A549 (cell line): ENCODE measurements at regions not wholly inside any gene's neighbourhood (a gene's known extent, or its start where the extent isn't known, plus 50 kb on each side); places are given as distances from the start of the nearest gene placed in this dataset.

ENCODE experiments used
- ATAC-seq, 2 experiments: fragments of 200-7000 bp in 1 of 2; fragments of >200 bp in 1 of 2; cut with Nextera tagmentation in 1 of 2; cut with Tn5 transposase in 1 of 2; 3 replicates each; pipeline versions ENCODE4 v1.8.0 to v1.9.1; 2018 to 2020; ENCODE audit warnings: mild to moderate bottlenecking in 1 of 2, moderate library complexity in 1 of 2
- CTCF ChIA-PET: fragments of 300-600 bp; sonication (Branson Sonifier 250); formaldehyde crosslinking; extraction: SDS; loops from one replicate; lab custom pipeline; 2021; ENCODE audit warnings: antibody characterized with exemption, inconsistent platforms; lab: Yijun Ruan, JAX
- POLR2A ChIA-PET: fragments of 350-600 bp; formaldehyde crosslinking; extraction: SDS; loops from one replicate; lab custom pipeline; 2021; ENCODE audit warnings: antibody characterized with exemption, inconsistent platforms; lab: Yijun Ruan, JAX
- DNase-seq, 2 experiments: peaks; one replicate each; pipeline versions ENCODE4 v3.0.0 to v3.0.0-alpha.2; 2011 to 2016; ENCODE audit warnings: low read depth in 1 of 2, low spot score in 1 of 2
- FAIRE-seq: peaks from 2 replicates; lab custom pipeline; 2011; peaks lifted over from hg19 to GRCh38; lab: Jason Lieb, UNC
- H3K27ac ChIP-seq, 2 experiments: fragments of >200 bp; sonication (Bioruptor Twin); formaldehyde crosslinking; 3 replicates each; pipeline ENCODE4 v1.5.1; 2016 to 2017
- H3K4me1 ChIP-seq: fragments of >200 bp; sonication (Bioruptor Twin); formaldehyde crosslinking; 3 replicates; pipeline ENCODE4 v1.6.1; 2016
- H3K4me2 ChIP-seq: fragments of >200 bp; sonication (Bioruptor Twin); formaldehyde crosslinking; 3 replicates; pipeline ENCODE4 v1.6.1; 2016
- H3K4me3 ChIP-seq: fragments of >200 bp; sonication (Bioruptor Twin); formaldehyde crosslinking; 3 replicates; pipeline ENCODE4 v1.5.1; 2016
- H3K9me3 ChIP-seq: fragments of >200 bp; sonication (Bioruptor Twin); formaldehyde crosslinking; 3 replicates; pipeline ENCODE4 v1.6.1; 2016
- BHLHE40 ChIP-seq: IDR thresholded peaks from 2 replicates; pipeline ENCODE4 v1.6.1; 2012; ENCODE audit warnings: low read depth, low read length, inconsistent platforms
- CHD2 ChIP-seq: fragments of 150-350 bp; IDR thresholded peaks from 2 replicates; pipeline ENCODE4 v1.6.1; 2014; ENCODE audit warnings: low read length; ENCODE audit not compliant: partially characterized antibody
- ELK1 ChIP-seq: fragments of 150-350 bp; IDR thresholded peaks from 2 replicates; pipeline ENCODE4 v1.6.1; 2014; ENCODE audit warnings: low read depth, mild to moderate bottlenecking, low read length
- FOXS1 ChIP-seq: fragments of 250-450 bp; sonication (Bioruptor Pico); IDR thresholded peaks from 2 replicates; pipeline ENCODE4 v1.5.0; 2020; ENCODE audit warnings: mild to moderate bottlenecking, moderate library complexity
- HEYL ChIP-seq: fragments of 250-450 bp; sonication (Bioruptor Pico); IDR thresholded peaks from 2 replicates; pipeline ENCODE4 v1.8.0; 2021; ENCODE audit warnings: mild to moderate bottlenecking, moderate library complexity
- HOXB5 ChIP-seq: fragments of 250-450 bp; sonication (Bioruptor Pico); IDR thresholded peaks from 2 replicates; pipeline ENCODE4 v1.5.0; 2020; ENCODE audit warnings: mild to moderate bottlenecking, moderate library complexity
- JUN ChIP-seq, 2 experiments: fragments of >200 bp; sonication (Bioruptor Twin); formaldehyde crosslinking; IDR thresholded peaks; 2 replicates in 1 of 2; 3 replicates in 1 of 2; pipeline ENCODE4 v1.6.1; 2016 to 2017
- JUNB ChIP-seq: fragments of >200 bp; sonication (Bioruptor Twin); formaldehyde crosslinking; IDR thresholded peaks from 2 replicates; pipeline ENCODE4 v1.6.1; 2016
- MAFK ChIP-seq: fragments of 450-650 bp; IDR thresholded peaks from 2 replicates; pipeline ENCODE4 v1.6.1; 2014; ENCODE audit not compliant: partially characterized antibody
- MAX ChIP-seq: IDR thresholded peaks from 2 replicates; pipeline ENCODE4 v1.6.1; 2012
- MAZ ChIP-seq: fragments of 150-350 bp; IDR thresholded peaks from 2 replicates; pipeline ENCODE4 v1.6.1; 2014; ENCODE audit warnings: antibody characterized with exemption, low read depth, low read length, borderline replicate concordance
- MYC ChIP-seq: IDR thresholded peaks from 2 replicates; pipeline ENCODE4 v1.6.1; 2012; ENCODE audit warnings: mild to moderate bottlenecking, inconsistent platforms, low read length, improper control_type of control experiment, borderline replicate concordance
- NFE2L2 ChIP-seq: fragments of 150-350 bp; conservative IDR thresholded peaks from 2 replicates; pipeline ENCODE4 v1.6.1; 2014; ENCODE audit warnings: low read length
- NPAS2 ChIP-seq: fragments of 250-450 bp; sonication (Bioruptor Pico); IDR thresholded peaks from 2 replicates; pipeline ENCODE4 v1.8.0; 2022; ENCODE audit warnings: mild to moderate bottlenecking, moderate library complexity, borderline replicate concordance
- POLR2A ChIP-seq: IDR thresholded peaks from 2 replicates; pipeline ENCODE4 v1.6.1; 2012; ENCODE audit warnings: mild to moderate bottlenecking, low read length
- POLR2AphosphoS2 ChIP-seq: conservative IDR thresholded peaks from 2 replicates; pipeline ENCODE4 v1.6.1; 2012; ENCODE audit warnings: low read length, improper control_type of control experiment, inconsistent platforms
- RAD21 ChIP-seq, 2 experiments: fragments of >200 bp in 1 of 2; sonication (Bioruptor Twin) in 1 of 2; formaldehyde crosslinking in 1 of 2; IDR thresholded peaks in 1 of 2; conservative IDR thresholded peaks in 1 of 2; 2 replicates in 1 of 2; 3 replicates in 1 of 2; pipeline ENCODE4 v1.6.1; 2012 to 2018; ENCODE audit warnings: inconsistent platforms in 1 of 2
- RCOR1 ChIP-seq: fragments of 150-350 bp; IDR thresholded peaks from 2 replicates; pipeline ENCODE4 v1.6.1; 2014; ENCODE audit warnings: antibody characterized with exemption, low read length, low read depth
- RFX5 ChIP-seq: fragments of 450-650 bp; IDR thresholded peaks from 2 replicates; pipeline ENCODE4 v1.7.1; 2014; ENCODE audit warnings: antibody characterized with exemption, mild to moderate bottlenecking, moderate library complexity
- SREBF2 ChIP-seq: fragments of 450-650 bp; IDR thresholded peaks from 2 replicates; pipeline ENCODE4 v1.6.1; 2014; ENCODE audit warnings: mild to moderate bottlenecking, moderate library complexity
- TFCP2L1 ChIP-seq: fragments of 250-450 bp; sonication (Bioruptor Pico); IDR thresholded peaks from 2 replicates; pipeline ENCODE4 v1.5.0; 2021; ENCODE audit warnings: mild to moderate bottlenecking
- TP53 ChIP-seq: fragments of 250-450 bp; sonication (Bioruptor Pico); IDR thresholded peaks from 2 replicates; pipeline ENCODE4 v1.5.0; 2021; ENCODE audit warnings: mild to moderate bottlenecking, moderate library complexity
- ZC3H11A ChIP-seq: fragments of 450-650 bp; IDR thresholded peaks from 2 replicates; pipeline ENCODE4 v1.6.1; 2014; ENCODE audit warnings: antibody characterized with exemption, mild to moderate bottlenecking
- ZFP36 ChIP-seq: fragments of 450-650 bp; IDR thresholded peaks from 2 replicates; pipeline ENCODE4 v1.6.1; 2014; ENCODE audit warnings: borderline replicate concordance; ENCODE audit not compliant: partially characterized antibody
- ZSCAN20 ChIP-seq: fragments of 250-450 bp; sonication (Bioruptor Pico); IDR thresholded peaks from 2 replicates; pipeline ENCODE4 v1.8.0; 2022; ENCODE audit warnings: mild to moderate bottlenecking, moderate library complexity
- WGBS: methylation state at CpG from one replicate; pipeline ENCODE4 v1.1.6; 2017; ENCODE audit errors: missing lambda C conversion rate; 5-methylcytosine and 5-hydroxymethylcytosine counted together

DNA sequence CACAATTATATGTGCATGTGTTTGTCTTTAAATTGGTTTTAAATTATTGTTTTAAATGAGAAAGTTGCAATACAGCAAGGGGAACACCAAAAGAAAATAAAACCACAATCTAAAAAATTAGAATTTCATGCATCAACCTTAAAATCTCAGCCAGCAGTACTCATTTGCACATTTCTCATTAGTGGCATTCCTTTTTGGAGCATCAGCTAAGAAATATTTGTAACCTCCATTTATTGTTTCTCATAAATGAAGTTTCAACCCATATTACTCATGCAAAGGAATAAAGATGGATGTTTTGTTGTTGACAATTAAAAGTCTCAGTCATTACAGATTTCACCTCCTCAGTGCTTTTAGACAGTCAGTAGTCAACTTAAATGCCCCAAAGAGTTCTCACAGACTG lies 160.1 kb downstream of the TBX15 start:
- ATAC-seq (no peak), DNase-seq (no peak), FAIRE-seq (no peak)
- Histone ChIP-seq H3K27ac (no peak overlapping the region), H3K4me1 (no peaks in the 10 kb centered on the region), H3K4me3 (no peak overlapping the region), H3K4me2 (no peak overlapping the region), H3K9me3 (no peaks in the 10 kb centered on the region)
- ChIA-PET CTCF (no interaction called here), POLR2A (no interaction called here)
- TF ChIP-seq ZFP36, result no peak
- TF ChIP-seq RFX5, result no peak
- no peak for TF ChIP-seq HEYL (CRISPR knock-in tag)
- TF ChIP-seq RCOR1, result no peak
- TF ChIP-seq HOXB5 (CRISPR knock-in tag), result no peak

GRCh38 chr1:118827636-118828035 lies 160.5 kb downstream of the TBX15 start:
- H3K27ac ChIP-seq, result no peak overlapping the region
- DNase-seq (no peak), FAIRE-seq (no peak), ATAC-seq (no peak)
- no peaks in the 10 kb centered on the region for H3K9me3 ChIP-seq
- CTCF ChIA-PET, result no interaction called here
- TF ChIP-seq BHLHE40 (no peak), TFCP2L1 (CRISPR knock-in tag) (no peak), NFE2L2 (no peak), MYC (no peak)
- 17% methylated on average over 1 of the region's 1 CpG for WGBS
- no peak overlapping the region for H3K4me2 ChIP-seq
- H3K4me3 ChIP-seq, result no peak overlapping the region
- POLR2A ChIA-PET, result no interaction called here
- H3K4me1 ChIP-seq, result no peaks in the 10 kb centered on the region

DNA sequence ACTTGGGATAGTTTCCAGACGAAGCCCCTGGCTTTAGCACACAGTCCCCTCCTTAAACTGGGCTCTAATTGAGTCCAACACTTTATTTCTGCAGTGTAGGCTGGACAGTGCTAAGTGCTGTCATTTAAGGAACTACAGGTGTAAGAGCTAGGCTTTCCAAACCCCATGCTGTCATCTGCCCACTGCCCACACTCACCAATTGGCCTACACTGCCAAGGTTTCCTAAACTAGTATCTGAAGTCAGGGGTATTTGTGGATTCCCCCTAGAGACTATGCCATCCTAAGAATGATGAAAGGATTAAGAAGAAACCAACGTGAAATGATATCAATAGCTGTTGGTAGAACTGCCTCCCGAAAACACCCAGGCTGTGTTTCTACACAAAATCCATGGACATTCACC lies 160.9 kb downstream of the TBX15 start:
- no peaks in the 10 kb centered on the region for H3K4me1 ChIP-seq
- 44% methylated on average over 3 of the region's 3 CpGs for WGBS
- no peaks in the 10 kb centered on the region for H3K9me3 ChIP-seq
- ATAC-seq (no peak), FAIRE-seq (no peak), DNase-seq (no peak)
- no peak overlapping the region for H3K4me2 ChIP-seq
- H3K4me3 ChIP-seq, result no peak overlapping the region
- ChIA-PET POLR2A (no interaction called here), CTCF (no interaction called here)
- H3K27ac ChIP-seq, result no peak overlapping the region
- TF ChIP-seq JUN (IDR thresholded peaks at IDR 0.05) (no peak), POLR2A (no peak), SREBF2 (no peak), MAZ (no peak), NPAS2 (CRISPR knock-in tag) (no peak), CHD2 (no peak), POLR2AphosphoS2 (no peak), JUNB (no peak), RAD21 (conservative IDR thresholded peaks at IDR 0.05 in 1 of 2, IDR thresholded peaks at IDR 0.05 in 1 of 2) (no peak), FOXS1 (CRISPR knock-in tag) (no peak), MAFK (no peak), TP53 (CRISPR knock-in tag) (no peak), ZC3H11A (no peak), ZSCAN20 (CRISPR knock-in tag) (no peak), MAX (no peak), ELK1 (no peak)
